ENCODE measurements at regions not wholly inside any gene's neighbourhood (a gene's known extent, or its start where the extent isn't known, plus 50 kb on each side); places are given as distances from the start of the nearest gene placed in this dataset.

GRCh38 chr4:96646146-96646545 is 806.3 kb downstream of the PDHA2 start:
- in situ Hi-C loops (cut with MboI; ENCODE audit: low sequenced_read_pairs in 4 of 4) (no loop called here), intact Hi-C loops (cut with DNase I; ENCODE audit: low total_unique reads) (no loop called here)
- no peak overlapping the region for H3K27ac ChIP-seq
- TF ChIP-seq POLR2A (IDR thresholded peaks at IDR 0.05), result no peak
- H3K4me1 ChIP-seq, result no peaks in the 10 kb centered on the region
- DNase-seq, result no peak
- no peak for ATAC-seq
- H3K4me3 ChIP-seq, result no peak overlapping the region
- no peaks in the 10 kb centered on the region for H3K9me3 ChIP-seq
- no peaks in the 10 kb centered on the region for H3K36me3 ChIP-seq
- no peaks in the 10 kb centered on the region for H3K27me3 ChIP-seq

- H3K27me3 ChIP-seq, result no peaks in the 10 kb centered on the region
- no peak overlapping the region for H3K4me3 ChIP-seq
- no peaks in the 10 kb centered on the region for H3K36me3 ChIP-seq
- intact Hi-C loops (cut with DNase I; ENCODE audit: low total_unique reads) (no loop called here), in situ Hi-C loops (cut with MboI; ENCODE audit: low sequenced_read_pairs in 4 of 4) (no loop called here)
- ATAC-seq (no peak), DNase-seq (no peak)
- no peaks in the 10 kb centered on the region for H3K4me1 ChIP-seq
- TF ChIP-seq CTCF (IDR thresholded peaks at IDR 0.05 in 4 of 5, conservative IDR thresholded peaks at IDR 0.05 in 1 of 5) (no peak), POLR2A (IDR thresholded peaks at IDR 0.05) (no peak)
- H3K9me3 ChIP-seq, result no peaks in the 10 kb centered on the region
- H3K27ac ChIP-seq, result no peak overlapping the region
Measured at GRCh38 chr4:96649536-96649935, 809.6 kb downstream of the PDHA2 start.

GRCh38 chr4:96652158-96652557 is 812.3 kb downstream of the PDHA2 start:
- no peak overlapping the region for H3K27ac ChIP-seq
- intact Hi-C loops (cut with DNase I; ENCODE audit: low total_unique reads) (no loop called here), in situ Hi-C loops (cut with MboI; ENCODE audit: low sequenced_read_pairs in 4 of 4) (no loop called here)
- no peak for TF ChIP-seq POLR2A (IDR thresholded peaks at IDR 0.05)
- H3K4me1 ChIP-seq, result no peaks in the 10 kb centered on the region
- ATAC-seq (no peak), DNase-seq (no peak)
- H3K36me3 ChIP-seq, result no peaks in the 10 kb centered on the region
- H3K4me3 ChIP-seq, result no peak overlapping the region
- no peaks in the 10 kb centered on the region for H3K9me3 ChIP-seq
- H3K27me3 ChIP-seq, result no peaks in the 10 kb centered on the region

- H3K27ac ChIP-seq, result no peak overlapping the region
- intact Hi-C loops (cut with DNase I; ENCODE audit: low total_unique reads), result no loop called here
- H3K36me3 ChIP-seq, result no peaks in the 10 kb centered on the region
- H3K4me1 ChIP-seq, result no peaks in the 10 kb centered on the region
- in situ Hi-C loops (cut with MboI; ENCODE audit: low sequenced_read_pairs in 4 of 4), result no loop called here
- no peak for ATAC-seq
- no peaks in the 10 kb centered on the region for H3K9me3 ChIP-seq
- no peak for TF ChIP-seq POLR2A (IDR thresholded peaks at IDR 0.05)
- TF ChIP-seq CTCF (IDR thresholded peaks at IDR 0.05 in 4 of 5, conservative IDR thresholded peaks at IDR 0.05 in 1 of 5), result no peak
- no peaks in the 10 kb centered on the region for H3K27me3 ChIP-seq
- H3K4me3 ChIP-seq, result no peak overlapping the region
- no peak for DNase-seq
Measured at GRCh38 chr4:96652821-96653220, 812.9 kb downstream of the PDHA2 start.

- Histone ChIP-seq H3K4me1 (no peaks in the 10 kb centered on the region), H3K9me3 (no peaks in the 10 kb centered on the region), H3K4me3 (no peak overlapping the region), H3K36me3 (no peaks in the 10 kb centered on the region), H3K27me3 (no peaks in the 10 kb centered on the region), H3K27ac (no peak overlapping the region)
- intact Hi-C loops (cut with DNase I; ENCODE audit: low total_unique reads), result no loop called here
- in situ Hi-C loops (cut with MboI; ENCODE audit: low sequenced_read_pairs in 4 of 4), result no loop called here
- DNase-seq (no peak), ATAC-seq (no peak)
- no peak for TF ChIP-seq CTCF (IDR thresholded peaks at IDR 0.05 in 4 of 5, conservative IDR thresholded peaks at IDR 0.05 in 1 of 5)
- TF ChIP-seq POLR2A (IDR thresholded peaks at IDR 0.05), result no peak
Measured at GRCh38 chr4:96654045-96654444, 814.2 kb downstream of the PDHA2 start.

GRCh38 chr4:96670381-96670780 is 830.5 kb downstream of the PDHA2 start:
- H3K36me3 ChIP-seq, result no peaks in the 10 kb centered on the region
- H3K9me3 ChIP-seq, result peaks cover 0 to 3% (median 0%) of the 10 kb centered on the region in 3 donors
- H3K4me3 ChIP-seq, result no peak overlapping the region
- intact Hi-C loops (cut with DNase I; ENCODE audit: low total_unique reads) (no loop called here), in situ Hi-C loops (cut with MboI; ENCODE audit: low sequenced_read_pairs in 4 of 4) (no loop called here)
- DNase-seq (no peak), ATAC-seq (no peak)
- no peaks in the 10 kb centered on the region for H3K4me1 ChIP-seq
- no peak overlapping the region for H3K27ac ChIP-seq
- H3K27me3 ChIP-seq, result no peaks in the 10 kb centered on the region
- TF ChIP-seq POLR2A (IDR thresholded peaks at IDR 0.05) (no peak), CTCF (IDR thresholded peaks at IDR 0.05 in 4 of 5, conservative IDR thresholded peaks at IDR 0.05 in 1 of 5) (no peak)
